ENCODE measurements at regions not wholly inside any gene's neighbourhood (a gene's known extent, or its start where the extent isn't known, plus 50 kb on each side); places are given as distances from the start of the nearest gene placed in this dataset.

DNA sequence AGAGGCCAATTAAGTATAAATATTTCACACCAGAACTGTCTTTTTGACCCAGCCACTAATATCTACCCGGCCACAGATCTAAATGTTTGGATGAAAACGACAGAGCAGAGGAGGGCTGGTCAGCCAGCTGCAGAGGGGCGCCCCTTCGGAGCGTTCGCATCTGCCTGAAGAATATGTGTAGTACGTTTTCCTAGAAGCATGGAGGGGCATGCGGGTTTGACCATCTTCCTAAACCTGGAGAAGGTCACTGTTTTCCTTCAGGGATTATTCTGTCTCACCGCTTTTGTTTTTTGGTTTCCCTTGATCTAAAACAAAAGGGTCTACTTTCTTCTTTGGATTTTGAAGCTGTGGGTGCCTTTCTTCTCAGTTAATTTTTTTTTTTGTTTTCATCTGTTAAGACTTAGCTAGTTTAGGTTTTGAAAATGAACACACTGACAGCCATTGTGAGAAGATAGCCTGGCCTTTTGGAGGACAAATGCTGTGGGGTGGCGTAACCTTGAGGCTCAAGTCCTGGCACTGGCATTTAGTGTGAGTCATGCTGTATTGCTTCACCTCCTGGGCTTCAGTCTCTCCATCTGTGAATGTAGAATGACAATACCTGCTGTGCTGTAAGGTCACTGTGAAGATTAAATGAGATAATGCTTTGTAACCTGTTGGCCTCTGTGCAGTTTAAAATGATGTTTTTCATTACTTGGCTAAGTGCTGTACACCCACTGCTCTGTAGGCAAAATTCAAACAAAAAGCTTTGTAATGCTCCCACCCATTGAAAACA is 74.1 kb upstream of the IRF2BP2 start:
- no peak for DNase-seq

DNA sequence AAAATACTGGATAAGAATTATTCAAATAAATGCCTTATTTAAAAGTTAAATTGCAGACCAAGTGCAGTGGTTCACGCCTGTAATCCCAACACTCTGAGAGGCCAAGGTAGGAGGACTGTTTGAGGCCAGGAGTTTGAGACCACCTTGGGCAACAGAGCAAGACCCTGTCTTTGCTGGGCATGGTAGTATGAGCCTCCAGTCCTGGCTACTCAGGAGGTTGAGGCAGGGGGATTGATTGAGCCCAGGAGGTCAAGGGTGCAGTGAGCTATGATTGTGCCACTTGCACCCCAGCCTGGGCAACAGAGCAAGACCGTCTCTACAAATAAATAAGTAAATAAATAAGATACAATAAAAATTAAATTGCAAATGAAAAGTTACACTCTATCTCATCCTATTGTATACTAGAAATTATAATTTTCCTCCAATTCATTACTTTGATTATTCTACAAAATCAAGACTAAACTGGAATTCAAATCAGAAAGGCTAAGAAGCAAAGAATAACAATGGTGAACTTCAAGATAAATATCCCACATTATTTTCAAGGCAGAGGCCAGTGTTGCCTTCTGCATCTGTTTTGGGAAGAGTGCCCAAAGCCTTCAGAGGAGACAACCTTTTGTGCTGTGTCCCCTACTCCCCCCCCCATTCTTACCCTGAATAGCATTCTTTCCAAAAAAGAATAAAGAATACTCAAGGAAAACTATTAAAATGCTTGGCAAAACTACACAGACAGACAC is 73.3 kb upstream of the IRF2BP2 start:
- DNase-seq, result no peak

DNA sequence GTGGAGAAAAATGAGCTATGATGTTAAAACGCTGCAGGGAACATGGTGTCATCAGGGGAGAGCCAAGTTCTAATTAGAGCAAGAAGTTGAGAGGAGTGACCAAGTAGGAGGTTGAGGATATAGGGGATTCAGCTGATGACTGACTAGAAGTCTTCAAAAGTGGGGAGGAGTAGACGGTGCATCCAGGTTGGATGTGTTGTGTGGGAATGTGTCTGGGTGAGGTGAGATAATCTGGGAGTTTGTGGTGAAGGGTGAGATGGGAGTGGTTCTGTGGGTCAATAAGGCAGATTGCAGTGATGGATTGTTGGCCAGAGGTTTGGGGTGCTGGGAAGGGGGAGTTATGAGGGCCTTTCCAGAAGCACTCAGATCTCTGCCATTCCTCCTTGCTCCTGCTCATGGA is 72.0 kb upstream of the IRF2BP2 start:
- DNase-seq, result no peak

DNA sequence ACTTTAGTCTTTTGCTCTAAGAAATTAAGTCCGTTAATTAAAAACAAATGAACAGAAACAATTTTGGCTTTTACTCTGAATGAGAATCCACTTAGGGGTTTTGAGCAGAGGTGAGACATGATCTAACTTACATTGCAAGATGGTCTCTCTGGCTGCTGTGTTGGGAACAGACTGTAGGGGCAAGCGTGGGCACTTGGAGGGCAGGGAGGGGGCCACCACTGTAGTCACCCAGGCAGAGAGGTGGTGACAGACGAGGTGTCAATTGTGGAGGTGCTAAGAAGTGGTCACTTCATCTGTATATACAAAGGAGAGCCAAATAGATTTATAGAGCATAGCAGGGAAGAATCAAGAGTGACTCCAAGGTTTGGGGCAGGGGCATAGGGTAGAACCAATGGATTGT is 71.1 kb upstream of the IRF2BP2 start:
- DNase-seq, result no peak

DNA sequence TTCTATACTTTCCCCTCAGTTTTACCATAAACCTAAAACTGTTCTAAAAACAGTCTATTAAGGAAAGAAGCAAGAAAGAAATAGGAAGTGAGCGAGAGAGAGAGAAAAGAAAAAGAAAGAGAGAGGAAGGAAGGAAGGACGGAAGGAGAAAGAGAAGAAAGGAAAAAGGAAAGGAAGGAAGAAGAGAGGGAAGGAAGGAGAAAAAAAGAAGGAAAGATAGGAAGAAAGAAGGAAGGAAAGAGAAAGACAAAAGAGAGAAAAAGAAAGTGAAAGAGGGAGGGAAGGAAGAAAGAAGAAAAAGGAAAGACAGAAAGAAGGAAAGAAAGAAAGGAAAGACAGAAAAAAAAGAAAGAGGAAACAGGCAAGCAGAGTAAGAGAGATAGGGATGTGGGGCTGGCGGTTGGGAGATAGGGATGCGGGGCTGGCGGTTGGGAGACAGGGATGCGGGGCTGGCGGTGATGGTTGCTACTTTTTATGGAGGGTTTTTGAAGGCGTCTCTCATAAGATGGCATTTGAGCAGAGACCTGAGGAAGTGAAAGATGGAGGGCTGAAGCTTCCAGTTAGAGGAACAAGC is 70.4 kb upstream of the IRF2BP2 start:
- no peak for DNase-seq

DNA sequence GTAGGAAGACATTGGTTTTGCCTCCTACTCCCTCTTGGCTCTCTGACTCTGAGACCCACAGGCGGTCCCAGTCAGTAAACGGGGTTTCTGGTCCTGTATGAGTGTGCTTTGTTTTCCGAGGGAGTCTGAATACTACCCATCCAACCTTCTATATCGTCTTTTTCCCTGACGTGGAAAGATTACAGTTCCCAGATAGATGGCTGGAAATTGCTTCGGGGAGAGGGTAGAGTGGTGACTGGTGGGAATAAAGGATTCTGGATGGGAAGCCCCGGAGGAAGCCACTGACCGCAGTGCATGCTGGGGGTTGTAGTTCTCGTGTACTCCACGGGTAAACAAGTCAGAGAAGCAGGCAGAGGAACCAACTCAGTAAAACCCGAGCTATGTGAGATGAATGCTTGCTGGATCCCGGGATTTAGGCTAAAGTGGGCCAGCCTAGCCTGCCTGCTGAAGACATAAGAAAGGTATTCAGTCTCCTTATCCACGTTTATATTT is 66.2 kb upstream of the IRF2BP2 start:
- DNase-seq, result peak; percentile 62

DNA sequence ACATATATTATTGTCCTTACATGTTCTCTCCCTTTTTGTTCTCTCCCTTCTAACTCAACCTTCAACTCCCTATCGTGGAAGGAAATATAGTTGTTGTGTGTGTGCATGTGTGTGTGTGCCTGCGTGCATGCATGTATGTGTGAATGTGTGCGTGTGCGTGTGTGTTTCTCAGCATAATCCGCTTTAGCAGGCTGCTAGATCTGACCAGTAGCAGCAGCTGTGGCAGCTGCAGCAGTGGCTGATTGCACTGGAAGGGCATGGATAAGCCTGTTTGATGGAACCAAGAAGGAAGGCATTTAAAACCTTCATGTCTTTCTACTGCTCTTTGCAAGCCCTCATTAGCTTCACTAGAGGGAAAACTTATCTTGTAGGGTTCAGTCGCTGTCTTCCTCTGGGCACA is 65.6 kb upstream of the IRF2BP2 start:
- no peak for DNase-seq

DNA sequence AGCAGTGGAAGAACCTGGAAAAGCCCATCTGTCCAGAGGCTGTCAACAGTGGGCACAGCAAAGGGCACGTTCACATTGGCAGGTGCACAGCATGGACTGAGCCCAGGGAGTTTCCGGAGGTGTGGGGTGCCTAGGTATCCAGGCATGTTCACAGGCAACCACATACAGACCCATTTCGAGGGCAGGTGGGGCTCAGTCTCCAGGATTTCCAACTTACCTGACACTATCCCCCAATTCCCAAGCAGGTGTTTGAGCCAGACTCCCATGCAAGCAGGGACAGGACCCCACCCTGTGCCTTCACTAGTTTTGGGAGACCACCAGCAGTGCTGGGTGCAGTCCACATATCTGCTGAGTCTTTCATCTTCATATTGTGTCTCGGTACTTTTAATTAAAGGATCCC is 65.0 kb upstream of the IRF2BP2 start:
- no peak for DNase-seq

DNA sequence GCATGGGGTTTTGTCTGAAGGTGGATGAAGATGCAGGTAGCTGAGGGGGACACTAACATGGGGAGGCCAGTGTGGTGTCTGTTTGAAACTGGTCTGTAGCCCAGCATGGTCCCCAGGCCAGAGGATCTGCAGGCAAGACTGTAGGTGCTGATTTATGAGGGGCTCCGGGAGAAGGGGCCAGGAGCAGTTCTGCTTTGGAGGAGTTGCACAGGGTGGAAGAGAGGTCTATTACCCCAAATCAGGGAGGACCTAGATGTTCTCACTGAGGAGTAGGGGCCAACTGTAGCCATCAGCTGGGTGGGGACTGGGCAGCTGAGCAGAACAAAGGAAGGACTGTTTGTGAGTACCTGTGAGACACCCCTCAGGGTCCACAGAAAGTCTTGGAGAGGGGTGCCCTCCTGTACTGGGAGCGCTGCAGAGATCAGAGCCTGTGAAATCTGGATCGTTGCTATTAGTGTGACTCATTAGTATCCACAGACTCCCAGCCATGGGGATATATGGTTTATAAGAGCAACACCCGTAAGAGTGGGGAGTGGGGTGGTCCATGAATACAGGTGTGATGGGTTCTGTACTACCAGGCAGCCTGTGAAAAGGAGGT is 64.3 kb upstream of the IRF2BP2 start:
- no peak for DNase-seq

DNA sequence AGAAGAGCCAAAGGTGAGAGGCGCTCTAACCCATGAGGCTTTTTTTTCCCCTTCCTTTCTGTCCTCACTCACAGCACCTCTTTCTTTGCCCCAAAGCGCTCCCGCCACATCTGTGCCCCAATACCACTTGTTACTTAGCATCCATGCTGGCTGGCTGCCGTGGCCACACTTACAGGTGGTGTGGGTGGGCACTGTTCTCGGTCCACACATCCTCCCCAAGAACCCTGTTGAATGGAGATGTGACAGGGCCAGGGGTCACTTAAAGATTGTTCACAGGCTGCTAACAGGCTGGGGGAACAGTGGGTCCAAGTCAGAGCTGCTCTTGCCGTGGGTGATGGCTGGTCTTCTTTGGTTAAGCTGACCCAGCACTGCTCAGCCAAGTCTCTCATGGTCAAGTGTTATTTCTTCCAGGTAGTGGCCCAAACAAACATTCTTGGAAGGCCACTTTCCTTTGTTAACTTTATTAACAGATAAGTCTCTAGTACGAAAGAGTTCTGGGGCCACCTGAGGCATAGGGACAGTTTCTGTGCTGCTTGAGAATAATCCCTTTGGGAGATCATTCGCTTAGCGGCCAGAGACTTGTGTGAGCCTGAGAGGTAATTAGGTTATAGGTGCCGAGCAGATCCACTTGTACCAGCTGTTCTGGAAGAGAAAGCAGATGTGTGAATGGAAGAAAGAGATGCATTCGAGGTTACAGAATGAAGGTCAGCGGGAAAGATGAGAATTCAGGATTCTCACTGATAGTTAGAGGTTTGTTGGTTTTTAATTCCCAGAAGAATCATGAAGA is 62.6 kb upstream of the IRF2BP2 start:
- DNase-seq, result no peak

DNA sequence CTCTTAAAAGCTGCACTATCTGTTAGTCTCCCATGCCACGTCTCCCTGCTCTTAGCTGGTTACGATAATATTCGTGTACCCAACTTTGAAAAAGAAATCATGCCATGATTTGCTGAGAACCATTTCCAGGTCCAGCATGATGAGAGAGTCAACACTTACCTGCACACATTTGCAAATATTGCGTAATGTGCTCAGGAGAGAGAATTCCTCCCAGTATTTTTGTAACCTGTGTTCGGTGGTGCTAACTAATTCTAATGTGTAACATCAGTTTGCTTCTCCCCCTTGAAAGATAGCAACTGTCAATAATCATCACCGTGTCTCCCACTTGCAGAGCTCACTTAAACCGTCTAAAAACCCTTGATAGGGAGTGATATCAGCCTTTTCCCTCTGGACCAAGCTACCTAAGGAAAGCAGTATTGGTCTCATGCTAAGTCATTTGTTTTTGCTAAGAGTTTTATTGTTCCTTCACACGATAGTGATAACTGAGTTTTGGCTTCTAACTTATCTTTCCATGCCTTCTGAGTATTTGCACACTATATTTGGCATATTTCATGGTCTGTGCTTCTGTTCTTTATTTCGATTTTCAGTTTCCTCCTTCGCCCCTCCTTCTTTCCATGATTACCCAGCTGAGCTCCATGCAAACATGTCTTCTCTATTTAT is 61.1 kb upstream of the IRF2BP2 start:
- no peak for DNase-seq

DNA sequence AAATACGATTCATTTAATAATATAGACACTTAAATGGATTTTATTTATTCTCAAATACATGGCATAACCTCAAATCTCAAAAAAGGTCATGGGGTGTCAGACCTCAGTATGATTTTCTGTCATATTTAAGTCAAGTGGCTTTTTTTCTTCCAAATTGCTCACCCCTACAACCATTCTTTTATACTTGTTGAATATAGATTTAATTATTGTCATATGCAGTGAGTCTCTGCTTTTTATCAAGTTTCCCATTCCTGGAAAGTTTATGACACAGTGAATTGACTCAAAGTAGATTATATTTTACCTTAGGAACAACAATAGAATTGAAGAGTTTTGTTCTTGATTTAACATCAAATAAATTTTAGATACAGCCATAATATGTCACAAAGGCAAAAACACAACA is 59.5 kb upstream of the IRF2BP2 start:
- no peak for DNase-seq

DNA sequence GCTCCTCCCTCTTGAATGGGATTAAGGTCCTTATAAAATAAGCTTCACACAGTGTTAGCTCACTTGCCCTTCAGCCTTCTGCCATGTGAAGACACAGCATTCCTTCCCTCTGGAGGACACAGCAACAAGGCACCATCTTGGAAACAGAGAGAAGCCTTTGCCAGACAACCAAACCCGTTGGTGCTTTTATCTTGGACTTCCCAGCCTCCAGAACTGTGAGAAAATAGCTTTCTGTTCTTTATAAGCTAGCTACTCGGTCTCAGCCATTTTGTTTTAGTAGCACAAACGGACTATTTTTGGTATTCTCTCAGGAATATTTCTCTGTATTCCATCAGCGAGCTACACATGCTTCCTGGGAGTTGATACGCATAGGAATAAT is 58.6 kb upstream of the IRF2BP2 start:
- DNase-seq, result no peak

DNA sequence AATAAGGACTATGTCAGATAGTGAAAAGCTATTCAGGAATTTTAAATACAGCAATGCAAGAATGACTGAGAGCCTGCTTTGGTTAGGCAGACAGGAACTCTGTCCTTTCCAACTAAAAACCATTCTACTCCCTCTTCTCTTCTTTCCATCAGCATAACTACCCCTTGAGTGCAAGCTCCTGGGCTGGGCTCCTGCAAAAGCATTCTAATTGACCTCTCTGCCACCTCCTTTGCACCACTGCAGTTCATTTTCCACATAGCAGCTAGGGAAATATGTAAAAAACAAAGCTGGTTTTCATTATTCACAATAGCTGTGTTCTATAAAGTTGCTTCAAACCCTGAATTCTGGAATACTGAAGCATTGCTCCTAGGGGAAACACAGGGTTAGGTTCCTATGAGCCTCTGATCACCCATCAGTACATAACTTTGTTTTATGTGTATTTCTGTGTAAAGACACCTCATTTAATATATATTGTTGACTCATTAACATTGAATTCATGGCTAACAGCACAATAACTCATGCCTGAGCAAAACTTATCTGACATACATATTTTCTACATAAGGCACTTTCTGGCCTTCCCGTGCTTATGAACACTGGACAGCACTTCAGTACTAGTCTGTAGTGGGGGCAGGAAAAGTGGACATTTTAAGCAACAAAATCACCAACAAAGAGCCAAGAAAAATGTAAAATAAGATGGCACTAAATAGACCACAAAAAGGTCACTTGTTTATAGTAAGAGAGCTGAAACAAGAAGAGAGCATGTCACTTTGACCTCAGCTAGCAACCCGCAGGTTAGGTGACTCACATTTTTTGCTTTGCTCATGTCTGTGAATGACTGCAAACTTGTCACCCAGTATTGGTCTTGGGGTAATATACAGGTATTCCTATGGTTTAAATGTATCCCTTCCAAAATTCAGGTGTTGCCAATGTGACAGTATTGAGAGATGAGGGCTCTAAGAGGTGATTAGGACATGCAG is 57.9 kb upstream of the IRF2BP2 start:
- DNase-seq, result no peak

DNA sequence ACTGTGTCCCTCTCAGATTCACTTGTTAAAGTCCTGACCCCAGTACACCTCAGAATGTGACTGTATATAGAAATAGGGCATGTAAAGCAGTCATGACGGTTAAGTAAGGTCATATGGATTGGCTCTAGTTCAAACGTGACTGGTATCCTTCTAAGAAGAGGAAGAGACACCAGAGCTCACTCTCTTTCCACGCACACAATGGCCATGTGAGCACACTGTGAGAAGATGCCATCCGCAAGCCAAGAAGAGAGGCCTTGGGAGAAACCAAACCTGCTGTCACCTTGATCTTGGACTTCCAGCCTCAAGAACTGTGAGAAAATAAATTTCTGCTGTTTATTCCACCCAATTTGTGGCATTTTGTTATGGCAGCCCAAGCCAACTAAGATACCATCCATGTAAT is 56.8 kb upstream of the IRF2BP2 start:
- DNase-seq, result no peak

DNA sequence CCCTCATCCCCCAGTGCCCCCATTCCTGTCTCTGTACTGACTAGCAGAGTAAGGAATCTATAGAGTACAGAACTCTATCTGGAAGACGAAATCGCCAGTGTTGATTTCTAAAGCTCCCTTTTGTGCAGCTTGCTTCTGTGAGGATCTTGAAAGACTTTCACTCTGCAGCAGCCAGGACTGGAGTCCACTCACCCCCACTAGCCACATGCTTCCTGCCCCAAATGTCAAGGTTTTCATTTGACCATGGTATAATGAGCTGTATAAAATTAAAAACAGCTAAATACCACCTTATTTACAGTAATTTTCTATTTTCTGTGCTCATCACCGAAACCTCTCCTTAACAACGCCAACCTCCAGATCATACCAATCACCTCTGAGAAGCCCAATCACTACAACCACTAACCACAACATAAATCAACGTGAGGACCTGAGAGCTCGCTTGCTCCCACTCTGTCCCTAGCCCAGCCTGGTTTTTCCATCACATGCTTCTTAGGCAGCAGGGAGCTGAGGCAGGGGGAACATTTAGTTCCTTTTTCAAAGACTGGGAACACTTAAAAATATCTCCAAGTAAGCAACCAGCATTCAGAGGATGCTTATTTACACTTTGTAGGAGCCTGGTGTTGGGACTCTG is 56.1 kb upstream of the IRF2BP2 start:
- DNase-seq, result no peak

DNA sequence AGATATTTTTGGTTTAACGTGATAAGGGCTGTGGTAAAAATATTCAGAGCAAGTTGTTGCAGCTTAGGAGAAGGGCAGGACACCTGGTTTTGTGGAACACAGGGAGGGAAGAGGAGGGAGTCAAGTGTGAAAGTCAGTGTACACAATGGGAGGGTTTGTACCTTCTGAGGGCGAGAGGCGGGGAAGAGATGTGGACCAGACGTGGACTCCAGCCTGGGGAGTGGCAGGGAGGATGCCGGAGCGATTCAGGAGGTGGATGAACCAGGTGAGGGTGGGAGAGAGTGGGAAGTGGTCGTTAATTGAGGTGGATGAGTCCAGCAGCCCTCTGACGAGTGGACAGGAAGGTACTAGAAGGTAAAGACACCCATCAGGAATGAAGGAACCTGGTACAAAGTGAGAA is 52.2 kb upstream of the IRF2BP2 start:
- no peak for DNase-seq

DNA sequence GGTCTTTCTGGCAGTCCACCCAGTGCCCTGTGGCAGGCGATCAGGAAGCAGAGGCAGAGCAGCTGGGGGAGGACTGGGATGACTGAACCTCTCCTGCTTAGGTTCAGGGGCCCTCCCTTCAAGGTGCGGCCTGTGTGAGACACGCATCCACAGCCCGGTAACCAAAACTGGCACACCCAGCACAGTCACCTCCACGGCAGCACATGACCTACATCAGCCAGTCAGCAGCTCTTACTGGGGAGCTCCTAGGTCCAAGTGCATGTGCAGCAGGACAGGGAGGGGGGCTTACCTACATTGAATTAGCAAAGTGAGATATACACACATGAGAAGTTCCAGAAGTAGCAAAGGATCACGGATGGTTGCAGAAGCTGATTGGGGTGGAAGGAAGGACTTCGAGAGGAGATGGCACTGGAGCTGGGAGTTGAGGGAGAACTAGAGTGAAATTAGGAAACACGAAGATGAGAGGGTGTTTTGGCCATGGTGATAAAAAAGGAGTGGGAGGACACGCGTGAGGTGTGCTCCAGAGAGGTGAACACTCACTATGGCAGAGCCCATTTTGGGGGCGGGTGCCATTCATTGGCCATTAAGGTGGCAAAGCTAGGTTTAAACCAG is 51.4 kb upstream of the IRF2BP2 start:
- DNase-seq, result no peak

DNA sequence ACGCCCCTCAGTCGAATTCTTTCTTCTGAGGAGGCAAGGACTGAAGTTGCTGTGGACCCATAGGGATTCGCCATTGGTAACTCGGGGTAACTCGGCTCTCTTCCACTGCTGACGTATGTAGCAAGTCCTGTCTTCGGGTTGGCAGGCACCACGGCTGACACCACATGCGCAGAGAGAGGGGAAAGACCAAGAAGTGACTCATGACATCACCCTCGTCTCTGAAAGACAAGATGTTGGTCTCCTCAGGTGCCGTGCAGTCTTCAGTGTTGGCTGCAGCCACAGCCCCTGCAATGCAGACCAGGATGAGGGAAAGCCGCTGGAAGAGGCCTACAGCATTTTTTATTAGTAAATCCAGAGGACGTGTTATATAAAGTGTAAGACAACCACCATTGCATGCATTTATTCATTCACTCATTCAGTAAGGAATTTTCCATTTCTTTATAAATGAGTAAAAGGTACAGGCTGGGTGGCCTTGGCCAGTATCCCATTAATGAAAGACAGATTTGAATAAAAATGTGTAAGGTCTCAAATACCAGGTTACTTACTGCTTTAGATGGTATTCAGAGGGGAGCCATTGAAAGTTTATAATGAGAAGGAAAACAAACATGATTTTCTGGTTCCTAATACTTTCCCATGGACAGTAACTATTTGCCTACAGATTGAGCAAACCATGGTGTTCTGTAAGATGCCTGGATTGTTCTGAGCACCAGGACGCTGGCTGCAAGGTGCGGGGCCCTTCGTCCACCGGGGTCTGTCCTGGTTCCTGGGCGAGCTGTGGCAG is 50.7 kb upstream of the IRF2BP2 start:
- no peak for DNase-seq

All from activated T-cell treated with anti-CD3 and anti-CD28 coated beads, Interleukin-2, amount 50 U/mL, for 1 hour (primary cell).